Left colon (tissue), 2 donors: ENCODE measurements at regions not wholly inside any gene's neighbourhood (a gene's known extent, or its start where the extent isn't known, plus 50 kb on each side); places are given as distances from the start of the nearest gene placed in this dataset.

Experiments
- ATAC-seq: fragments of 200-7000 bp; cut with Tn5 transposase; one replicate; pipeline ENCODE4 v1.9.1; 2020; ENCODE audit warnings: mild to moderate bottlenecking, moderate library complexity
- DNase-seq, 2 donors: peaks; one replicate each; pipeline ENCODE4 v3.0.0-alpha.2; 2020
- intact Hi-C, 2 donors: fragments of 100-400 bp; cut with DNase I in 1 of 2; cut with micrococcal nuclease in 1 of 2; formaldehyde crosslinking; loops; one replicate each; pipeline versions ENCODE4 v1.11.2 to v1.14.0; 2022; cut with DNase I, micrococcal nuclease
- donor health status: DM: no; HTN: no; CAD: no.
- donor health status: DM: yes; HTN: yes; CAD: no.

DNA sequence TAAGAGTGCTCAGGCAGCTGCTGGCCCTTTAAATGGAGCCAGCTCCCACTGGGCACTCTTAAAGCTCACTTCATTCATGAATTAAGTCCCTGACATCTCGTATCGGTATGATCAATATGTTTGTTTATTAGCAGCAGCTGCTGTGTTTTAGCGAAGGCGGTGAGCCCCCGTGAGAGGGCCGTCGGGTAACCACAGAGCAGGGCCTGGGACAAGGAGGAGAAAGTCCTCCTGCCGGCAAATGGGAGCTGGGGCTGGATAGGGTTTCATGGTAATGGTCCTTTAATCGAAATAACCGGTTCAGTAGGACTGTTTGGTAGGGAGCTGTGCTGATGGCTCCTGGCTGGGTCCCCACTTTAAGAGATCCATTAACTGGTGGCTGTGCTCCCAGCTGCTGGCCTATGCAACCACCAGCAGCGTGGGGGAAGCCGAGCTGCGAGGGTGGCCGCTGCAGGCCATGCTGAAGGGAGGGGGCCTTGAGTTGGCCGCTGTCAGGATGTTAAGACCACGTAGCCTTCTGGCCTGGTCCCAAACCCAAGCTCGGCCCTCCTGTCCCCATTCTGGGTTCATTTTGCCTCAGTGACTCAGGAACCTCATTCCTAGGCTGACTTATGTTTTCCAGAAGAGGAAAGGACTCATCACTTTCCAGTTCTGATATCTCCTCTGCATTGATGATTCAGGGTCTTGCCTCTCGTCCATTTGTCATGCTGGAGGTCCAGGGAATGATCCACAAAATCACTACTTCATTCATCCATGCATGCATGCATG, 67.6 kb upstream of the NTRK3 start:
- intact Hi-C loops, result no loop called here
- DNase-seq (peak in 1 of 2 donors; percentile 3), ATAC-seq (no peak)

DNA sequence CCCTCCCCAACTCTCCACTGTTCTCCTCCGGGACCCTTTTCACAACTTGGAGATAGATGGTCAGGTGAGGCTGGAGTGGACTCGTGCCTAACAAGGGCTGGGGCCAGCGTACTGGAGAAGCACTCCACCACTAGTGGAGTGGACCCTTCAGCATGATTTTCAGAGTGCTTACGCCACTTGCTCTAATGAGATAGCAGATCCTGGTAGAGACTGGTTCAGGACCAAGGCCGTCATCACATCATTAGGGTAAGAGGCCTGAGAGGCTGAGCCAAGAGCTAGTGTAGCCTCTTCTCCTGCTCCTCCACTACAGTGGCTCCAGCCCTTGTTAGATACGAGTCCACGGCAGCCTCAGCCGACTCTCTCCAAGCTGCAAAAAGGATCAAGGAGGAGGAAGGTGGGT, 66.9 kb upstream of the NTRK3 start:
- ATAC-seq (no peak), DNase-seq (no peak)
- intact Hi-C loops, result no loop called here

DNA sequence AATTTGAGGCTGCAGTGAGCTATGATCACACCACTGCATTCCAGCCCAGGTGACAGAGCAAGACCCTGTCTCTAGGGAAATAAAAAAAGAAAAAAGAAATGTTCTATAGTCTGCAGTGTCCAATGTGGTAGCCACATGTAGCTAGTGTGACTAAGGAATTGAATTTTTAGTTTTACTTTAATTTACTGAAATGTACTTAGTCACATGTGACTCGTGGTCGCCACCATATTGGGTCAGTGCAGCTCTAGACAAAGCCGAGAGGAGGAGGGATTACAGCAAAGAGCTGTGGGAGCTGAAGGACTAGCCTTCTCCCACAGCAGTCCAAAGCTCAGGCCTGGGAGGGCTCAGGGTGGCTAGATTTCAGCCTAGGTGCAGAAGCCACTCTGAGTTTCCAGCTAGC, 65.9 kb upstream of the NTRK3 start:
- DNase-seq (no peak), ATAC-seq (no peak)
- intact Hi-C loops, result no loop called here

DNA sequence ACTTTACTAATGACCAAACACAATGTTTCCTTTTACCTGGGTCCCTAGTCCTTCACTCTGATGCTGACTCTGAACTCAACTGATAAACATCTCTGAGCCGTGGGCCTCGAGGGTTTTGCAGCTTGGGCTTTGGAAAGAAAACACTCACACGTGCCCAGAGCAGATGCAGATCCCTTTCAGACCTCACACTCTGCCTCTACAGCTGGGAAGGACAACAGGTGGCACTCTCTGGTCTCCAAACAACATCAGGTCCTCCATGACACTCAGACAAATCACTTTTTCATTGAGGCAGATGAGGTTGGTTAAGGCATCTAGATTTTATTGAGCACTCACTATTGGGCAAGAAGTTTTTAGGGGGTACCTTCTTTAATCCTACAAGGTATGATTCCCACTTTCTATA, 64.7 kb upstream of the NTRK3 start:
- intact Hi-C loops, result no loop called here
- ATAC-seq, result no peak
- DNase-seq, result no peak

DNA sequence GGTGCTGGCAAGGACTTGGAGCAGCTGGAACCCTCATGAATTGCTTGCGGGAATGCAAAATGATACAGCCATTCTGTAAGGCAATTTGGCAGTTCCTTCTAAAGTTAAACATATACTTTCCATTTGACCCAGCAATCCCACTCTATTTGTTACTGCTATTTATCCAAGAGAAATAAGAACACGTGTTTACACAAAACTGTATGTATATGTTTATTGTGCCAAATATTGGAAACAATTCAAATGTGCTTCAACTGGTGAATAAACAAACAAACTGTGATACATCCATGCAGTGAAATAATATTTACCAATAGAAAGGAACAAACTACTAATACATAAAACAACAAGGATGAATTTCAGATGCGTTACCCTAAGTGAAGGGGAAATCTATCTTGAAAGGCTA, 60.0 kb upstream of the NTRK3 start:
- no peak for ATAC-seq
- intact Hi-C loops, result no loop called here
- no peak for DNase-seq

DNA sequence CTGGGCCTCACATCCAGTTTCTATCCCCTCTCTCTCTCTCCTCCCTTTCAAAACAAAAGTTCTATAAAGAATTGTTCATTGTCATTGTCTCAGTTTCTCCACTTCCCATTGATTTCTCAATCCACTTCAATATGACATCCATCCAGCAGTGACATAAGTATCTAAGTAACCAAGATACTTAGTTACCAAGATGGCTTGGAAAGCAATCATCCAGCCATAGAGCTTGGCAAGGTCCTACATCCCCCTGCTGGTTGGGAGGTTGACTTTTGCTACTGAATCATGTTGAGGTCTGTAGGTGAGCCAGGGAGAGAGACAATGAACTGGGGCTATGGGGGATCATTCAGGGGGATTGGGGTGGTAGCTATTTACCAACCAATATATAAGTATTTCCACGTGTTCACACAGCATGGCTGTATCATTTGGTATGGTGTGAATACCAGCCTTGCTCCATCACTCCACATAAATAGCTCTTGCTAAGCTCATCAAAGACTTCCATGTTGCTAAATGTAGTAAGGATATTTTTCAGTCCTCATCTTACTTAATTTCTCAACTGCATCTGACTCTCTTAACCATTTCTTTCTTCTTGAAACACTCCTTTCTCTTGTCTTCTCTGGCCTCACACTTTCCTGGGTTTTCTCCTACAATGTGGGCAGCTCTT, 58.8 kb upstream of the NTRK3 start:
- ATAC-seq, result no peak

DNA sequence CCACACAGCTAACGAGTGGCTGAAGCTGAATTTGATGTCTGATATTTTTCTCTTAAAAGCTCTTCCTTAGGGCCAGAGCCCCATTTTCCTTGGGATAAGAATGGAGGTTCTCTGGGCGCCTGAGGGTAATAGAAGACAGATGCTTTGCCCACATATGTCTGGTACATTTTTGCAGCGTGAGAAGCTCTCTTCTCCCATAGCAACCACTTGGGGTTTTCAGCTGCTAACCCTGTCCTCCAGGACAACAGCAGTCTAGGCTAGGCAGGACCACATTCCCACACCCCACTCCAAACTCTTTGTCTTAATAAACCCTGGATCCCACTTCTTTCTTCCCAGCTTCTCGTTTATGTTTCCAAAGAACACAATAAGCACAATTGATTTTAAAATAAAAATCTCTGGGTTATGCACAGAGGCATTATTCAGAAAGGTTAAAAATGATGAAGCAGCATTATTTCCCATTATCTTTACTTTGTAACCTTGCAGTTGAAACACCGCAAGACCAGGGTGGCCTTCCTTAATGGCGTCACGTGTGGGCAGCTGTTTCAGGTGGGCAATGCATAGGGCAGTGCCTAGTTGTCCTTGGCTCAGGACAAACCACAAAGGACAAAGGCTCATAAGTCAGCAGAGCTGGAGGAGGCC, 56.5 kb upstream of the NTRK3 start:
- DNase-seq, result no peak
- intact Hi-C loops, result no loop called here

More for the DNA sequence above, 58.8 kb upstream of the NTRK3 start:
- DNase-seq, result no peak
- intact Hi-C loops, result no loop called here

DNA sequence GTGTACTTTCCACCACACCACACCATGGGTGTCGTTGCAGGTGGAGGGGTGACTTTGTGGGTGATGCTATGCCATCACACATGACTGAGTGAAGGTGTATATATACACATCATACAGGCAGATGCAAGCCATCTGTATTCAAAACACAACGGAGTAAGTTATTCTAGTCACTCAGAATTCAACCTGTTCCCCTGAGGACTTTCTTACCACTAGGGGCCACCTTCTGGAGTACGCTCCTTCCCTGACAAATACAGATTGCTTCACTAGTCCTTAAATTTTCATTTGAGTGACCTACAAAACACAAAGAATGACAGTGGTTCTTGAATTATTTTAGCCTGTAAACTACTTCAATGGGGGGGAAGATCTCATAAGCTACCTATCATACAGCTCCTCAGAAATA, 52.8 kb upstream of the NTRK3 start:
- intact Hi-C loops, result no loop called here
- DNase-seq (no peak), ATAC-seq (no peak)

More for the DNA sequence above, 56.5 kb upstream of the NTRK3 start:
- no peak for ATAC-seq

DNA sequence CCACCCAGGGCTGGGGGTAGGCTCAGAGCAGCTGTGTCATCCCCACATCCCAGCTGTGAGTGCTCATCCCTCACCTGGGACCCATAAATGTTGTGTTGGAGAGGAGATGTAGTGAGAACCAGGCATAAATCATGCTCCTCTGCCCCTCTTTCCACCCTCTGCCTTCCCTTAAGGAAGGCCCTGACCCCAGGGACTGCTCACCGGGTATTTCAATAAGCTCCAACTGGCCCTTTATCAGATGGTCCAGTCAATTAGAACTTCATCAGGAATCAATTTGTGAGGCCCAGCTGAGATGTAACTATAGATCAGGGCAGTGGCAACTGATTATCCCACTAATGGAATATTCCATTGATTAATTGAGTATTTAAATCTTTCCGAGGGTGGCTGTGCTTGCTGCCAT, 50.8 kb upstream of the NTRK3 start:
- no peak for ATAC-seq
- intact Hi-C loops, result no loop called here
- no peak for DNase-seq
